ENCODE measurements at regions not wholly inside any gene's neighbourhood (a gene's known extent, or its start where the extent isn't known, plus 50 kb on each side); places are given as distances from the start of the nearest gene placed in this dataset.

GRCh38 chr3:28980631-28981030, 300.2 kb upstream of the RBMS3 start:
- DNase-seq (ENCODE audit: extremely low spot score): no peak
- ChIA-PET POLR2A (no interaction called here), CTCF (no interaction called here)
- no peak for TF ChIP-seq ZNF384 (IDR thresholded peaks at IDR 0.05)
- TF ChIP-seq L3MBTL2 (conservative IDR thresholded peaks at IDR 0.05): no peak
- no peak for TF ChIP-seq FOXM1 (IDR thresholded peaks at IDR 0.05; ENCODE audit: borderline replicate concordance)
- no peak for TF ChIP-seq ELF4 (IDR thresholded peaks at IDR 0.05)
- TF ChIP-seq FOXK2 (IDR thresholded peaks at IDR 0.05): no peak
- TF ChIP-seq, protein P1, sequence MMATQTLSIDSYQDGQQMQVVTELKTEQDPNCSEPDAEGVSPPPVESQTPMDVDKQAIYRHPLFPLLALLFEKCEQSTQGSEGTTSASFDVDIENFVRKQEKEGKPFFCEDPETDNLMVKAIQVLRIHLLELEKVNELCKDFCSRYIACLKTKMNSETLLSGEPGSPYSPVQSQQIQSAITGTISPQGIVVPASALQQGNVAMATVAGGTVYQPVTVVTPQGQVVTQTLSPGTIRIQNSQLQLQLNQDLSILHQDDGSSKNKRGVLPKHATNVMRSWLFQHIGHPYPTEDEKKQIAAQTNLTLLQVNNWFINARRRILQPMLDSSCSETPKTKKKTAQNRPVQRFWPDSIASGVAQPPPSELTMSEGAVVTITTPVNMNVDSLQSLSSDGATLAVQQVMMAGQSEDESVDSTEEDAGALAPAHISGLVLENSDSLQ (IDR thresholded peaks at IDR 0.05): no peak
- TF ChIP-seq HDGF (IDR thresholded peaks at IDR 0.05; ENCODE audit: borderline replicate concordance): no peak
- no peak for TF ChIP-seq SP1 (IDR thresholded peaks at IDR 0.05)
- no peak for TF ChIP-seq CTBP1 (IDR thresholded peaks at IDR 0.05; ENCODE audit: borderline replicate concordance)
- TF ChIP-seq SUZ12 (IDR thresholded peaks at IDR 0.05): no peak

- DNase-seq (ENCODE audit: extremely low spot score): no peak
- TF ChIP-seq TARDBP (IDR thresholded peaks at IDR 0.05): no peak
- CTCF ChIA-PET: interaction anchor here (0.6 kb wide), 1 partner anchor 145 kb away, joined by 3 read pairs; no protein-coding TSS in a partner anchor
- POLR2A ChIA-PET: no interaction called here
Observed at GRCh38 chr3:28982906-28983305, 298.0 kb upstream of the RBMS3 start.

DNA sequence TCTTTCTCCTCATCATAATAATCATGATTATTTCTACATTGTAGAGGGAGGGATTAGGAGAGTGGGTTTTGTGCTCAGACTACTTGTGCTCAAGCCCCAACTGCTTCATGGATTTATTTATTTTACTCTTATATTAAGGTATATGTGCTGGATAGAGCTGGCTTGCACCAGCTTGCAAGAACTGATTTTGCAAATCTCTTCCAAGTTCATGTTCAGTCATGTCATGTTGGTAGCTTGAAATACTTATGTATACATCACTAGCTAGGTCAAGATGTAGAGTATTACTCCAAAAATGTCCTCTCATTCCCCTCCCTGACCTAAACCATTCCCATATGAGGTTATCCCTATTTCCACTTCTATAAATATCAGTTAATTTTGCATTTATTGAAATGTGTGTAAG, 293.9 kb upstream of the RBMS3 start:
- DNase-seq (ENCODE audit: extremely low spot score): no peak
- CTCF ChIA-PET: no interaction called here
- TF ChIP-seq NFRKB (IDR thresholded peaks at IDR 0.05) (no peak), ZNF384 (IDR thresholded peaks at IDR 0.05) (no peak), TARDBP (IDR thresholded peaks at IDR 0.05) (no peak), SP1 (IDR thresholded peaks at IDR 0.05) (no peak), FOXA1 (IDR thresholded peaks at IDR 0.05) (no peak), BHLHE40 (IDR thresholded peaks at IDR 0.05; ENCODE audit: borderline replicate concordance) (no peak), ELF4 (IDR thresholded peaks at IDR 0.05) (no peak), ARNT (IDR thresholded peaks at IDR 0.05) (no peak)
- POLR2A ChIA-PET: no interaction called here

- TF ChIP-seq, protein P1 (IDR thresholded peaks at IDR 0.05): no peak
- no peak for TF ChIP-seq FOXM1 (IDR thresholded peaks at IDR 0.05; ENCODE audit: borderline replicate concordance)
- TF ChIP-seq ZNF384 (IDR thresholded peaks at IDR 0.05): no peak
- no peak for TF ChIP-seq ARNT (IDR thresholded peaks at IDR 0.05)
- no peak for TF ChIP-seq TARDBP (IDR thresholded peaks at IDR 0.05)
- no peak for TF ChIP-seq HDGF (IDR thresholded peaks at IDR 0.05; ENCODE audit: borderline replicate concordance)
- no peak for TF ChIP-seq LEF1 (IDR thresholded peaks at IDR 0.05; ENCODE audit: borderline replicate concordance)
- TF ChIP-seq NFRKB (IDR thresholded peaks at IDR 0.05): no peak
- TF ChIP-seq SP1 (IDR thresholded peaks at IDR 0.05): no peak
- no peak for TF ChIP-seq SUZ12 (IDR thresholded peaks at IDR 0.05)
- no peak for TF ChIP-seq ELF4 (IDR thresholded peaks at IDR 0.05)
- no peak for TF ChIP-seq L3MBTL2 (conservative IDR thresholded peaks at IDR 0.05)
- no peak for TF ChIP-seq BHLHE40 (IDR thresholded peaks at IDR 0.05; ENCODE audit: borderline replicate concordance)
- no peak for TF ChIP-seq FOXA1 (IDR thresholded peaks at IDR 0.05)
- no peak for DNase-seq (ENCODE audit: extremely low spot score)
- CTCF ChIA-PET: no interaction called here
- POLR2A ChIA-PET: no interaction called here
Observed at GRCh38 chr3:28989646-28990089, 291.2 kb upstream of the RBMS3 start.

GRCh38 chr3:28994161-28994905, 286.5 kb upstream of the RBMS3 start:
- DNase-seq (ENCODE audit: extremely low spot score): no peak
- TF ChIP-seq TARDBP (IDR thresholded peaks at IDR 0.05) (no peak), L3MBTL2 (conservative IDR thresholded peaks at IDR 0.05) (no peak), ARNT (IDR thresholded peaks at IDR 0.05) (no peak), ZNF384 (IDR thresholded peaks at IDR 0.05) (no peak), ELF4 (IDR thresholded peaks at IDR 0.05) (no peak), CTBP1 (IDR thresholded peaks at IDR 0.05; ENCODE audit: borderline replicate concordance) (no peak)
- ChIA-PET CTCF (no interaction called here), POLR2A (no interaction called here)

GRCh38 chr3:29004885-29005599, 275.8 kb upstream of the RBMS3 start:
- ChIA-PET POLR2A (no interaction called here), CTCF (no interaction called here)
- DNase-seq (ENCODE audit: extremely low spot score): no peak
- TF ChIP-seq SP1 (IDR thresholded peaks at IDR 0.05) (no peak), FOXA1 (IDR thresholded peaks at IDR 0.05) (no peak), ZNF384 (IDR thresholded peaks at IDR 0.05) (no peak), FOXK2 (IDR thresholded peaks at IDR 0.05) (no peak), SUZ12 (IDR thresholded peaks at IDR 0.05) (no peak), ARNT (IDR thresholded peaks at IDR 0.05) (no peak), CTBP1 (IDR thresholded peaks at IDR 0.05; ENCODE audit: borderline replicate concordance) (no peak), TARDBP (IDR thresholded peaks at IDR 0.05) (no peak), L3MBTL2 (conservative IDR thresholded peaks at IDR 0.05) (no peak), ELF4 (IDR thresholded peaks at IDR 0.05) (no peak), BHLHE40 (IDR thresholded peaks at IDR 0.05; ENCODE audit: borderline replicate concordance) (no peak), FOXM1 (IDR thresholded peaks at IDR 0.05; ENCODE audit: borderline replicate concordance) (no peak), HDGF (IDR thresholded peaks at IDR 0.05; ENCODE audit: borderline replicate concordance) (no peak), NFRKB (IDR thresholded peaks at IDR 0.05) (no peak), LEF1 (IDR thresholded peaks at IDR 0.05; ENCODE audit: borderline replicate concordance) (no peak)
- TF ChIP-seq, protein P1 (IDR thresholded peaks at IDR 0.05): no peak

Measured in HEK293T (cell line).